ENCODE measurements at regions not wholly inside any gene's neighbourhood (a gene's known extent, or its start where the extent isn't known, plus 50 kb on each side); places are given as distances from the start of the nearest gene placed in this dataset.
"Not testable (repeated sequence)": the region's sequence is repeated elsewhere in the genome, so short reads cannot be mapped to it uniquely, and the experiment has no call there.

DNA sequence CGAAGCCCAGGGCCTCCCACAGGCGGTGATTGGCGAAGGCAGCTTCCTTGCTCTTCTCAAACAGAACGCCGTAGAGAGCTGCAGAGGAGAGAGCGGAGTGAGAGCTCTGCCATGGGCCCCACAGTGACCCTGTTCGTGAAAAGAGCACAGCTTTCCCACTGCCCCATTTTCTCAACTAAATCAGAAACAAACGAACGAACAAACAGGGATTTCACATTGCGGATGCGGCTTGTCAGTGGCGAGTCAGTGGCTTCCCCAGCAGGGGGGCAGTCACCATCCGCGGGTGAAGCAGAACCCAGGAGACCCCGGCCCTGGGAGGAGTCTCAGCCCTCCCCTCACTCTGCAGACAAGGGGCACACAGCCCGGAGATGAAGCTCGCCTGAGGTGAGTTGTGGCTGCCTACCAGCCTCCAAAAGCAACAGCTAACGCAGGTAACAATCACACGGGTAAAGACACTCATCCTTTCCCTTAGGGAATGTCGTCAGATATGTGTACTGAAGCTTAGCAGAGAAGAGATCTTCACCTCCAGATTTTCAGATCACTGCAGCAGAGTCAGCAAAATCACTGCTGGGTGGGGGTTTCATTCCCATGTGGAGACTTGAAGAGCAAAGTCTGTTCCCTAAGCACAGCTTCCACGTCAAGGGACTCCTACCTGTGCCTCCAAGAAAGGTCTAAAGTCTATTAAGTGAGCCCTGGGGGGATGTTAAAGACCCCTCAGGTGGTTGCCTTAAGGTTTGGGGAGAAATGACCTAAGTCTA is 51.2 kb upstream of the GPR31 start:
- DNase-seq (ENCODE audit: low read depth, low spot score) = no peak
- in situ Hi-C loops (cut with HindIII; ENCODE audit: low pct_unique_long_range_greater_than_20kb, low sequenced_read_pairs) = no loop called here

DNA sequence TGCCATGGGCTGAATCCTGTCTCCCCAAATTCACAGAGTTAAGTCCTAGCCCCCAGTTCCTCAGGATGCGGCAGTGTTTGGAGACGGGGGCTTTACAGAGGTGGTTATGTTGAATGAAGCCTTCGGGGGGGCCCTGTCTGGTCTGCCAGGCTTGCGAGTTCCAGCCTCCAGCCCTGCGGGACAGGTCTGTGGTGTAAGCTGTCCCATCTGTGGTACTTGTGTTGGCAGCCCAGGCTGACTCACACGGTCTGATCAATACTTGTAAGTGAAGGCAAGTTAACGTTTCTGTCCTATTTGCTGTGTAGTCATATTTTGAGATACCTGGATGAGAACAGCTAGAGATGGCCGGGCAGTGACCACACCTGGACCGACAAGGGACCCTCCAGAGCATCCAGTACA is 51.8 kb upstream of the GPR31 start:
- DNase-seq (ENCODE audit: low read depth, low spot score) = no peak
- in situ Hi-C loops (cut with HindIII; ENCODE audit: low pct_unique_long_range_greater_than_20kb, low sequenced_read_pairs) = no loop called here

DNA sequence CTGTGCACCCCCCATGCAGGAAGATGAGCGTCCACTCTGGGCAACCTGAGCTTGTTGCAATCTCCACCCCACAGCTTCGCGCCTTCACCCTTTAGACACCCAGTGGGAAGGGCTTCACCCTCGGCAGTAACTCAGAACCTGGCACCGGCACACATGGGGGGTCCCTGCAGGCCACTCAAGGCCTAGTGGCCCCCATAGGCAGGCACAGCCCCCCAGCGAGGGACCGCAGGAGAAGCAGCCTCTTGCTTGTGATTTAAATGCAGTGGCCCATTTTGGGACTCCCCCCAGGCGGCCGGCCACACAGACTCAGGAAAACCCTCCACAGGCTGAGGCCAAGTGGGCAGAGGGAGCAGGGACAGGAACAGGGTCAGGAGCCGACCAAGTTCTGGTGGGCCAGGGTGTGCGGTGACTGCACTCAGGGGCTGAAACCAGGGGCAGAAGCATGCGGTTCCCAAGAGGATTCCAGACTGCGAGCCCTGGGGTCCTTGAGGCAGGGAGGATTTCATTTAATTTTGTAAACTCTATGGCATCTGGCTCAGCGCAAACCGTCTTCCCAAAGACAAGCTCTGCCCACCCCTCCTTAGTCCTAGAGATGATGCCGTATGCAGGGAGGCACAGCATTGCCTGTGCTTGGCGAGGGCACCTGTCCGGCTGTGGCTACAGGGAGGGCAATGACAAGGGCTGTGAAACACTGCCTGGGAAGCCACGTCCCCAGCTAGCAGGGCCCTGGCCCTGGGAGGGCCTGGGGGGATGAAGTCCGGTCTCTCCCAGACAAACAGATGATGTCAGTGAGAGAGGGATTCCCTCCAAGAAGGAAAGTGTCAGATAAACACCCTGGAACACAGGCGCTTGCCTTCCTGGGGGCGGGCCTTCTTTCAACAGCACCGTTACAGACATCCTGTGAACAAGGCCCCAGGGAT is 52.9 kb upstream of the GPR31 start:
- in situ Hi-C loops (cut with HindIII; ENCODE audit: low pct_unique_long_range_greater_than_20kb, low sequenced_read_pairs) = no loop called here
- no peak for DNase-seq (ENCODE audit: low read depth, low spot score)

DNA sequence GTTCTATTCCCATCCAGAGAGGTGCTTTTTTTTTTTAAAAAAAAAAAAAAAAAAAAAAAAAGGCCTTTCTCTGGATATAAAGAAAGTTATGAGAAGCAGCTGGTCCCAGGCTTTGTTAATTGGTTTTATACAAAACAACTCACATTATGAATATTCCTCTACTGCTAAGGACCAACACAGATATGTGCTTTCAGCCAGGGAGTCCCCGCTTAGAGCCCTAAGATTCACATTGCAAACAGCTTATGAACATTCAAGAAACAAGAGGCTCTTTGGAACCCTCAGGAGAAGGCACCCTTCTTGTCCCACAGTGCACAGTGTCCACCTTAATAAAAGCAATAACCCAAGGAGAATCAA is 53.5 kb upstream of the GPR31 start:
- DNase-seq (ENCODE audit: low read depth, low spot score) = no peak
- in situ Hi-C loops (cut with HindIII; ENCODE audit: low pct_unique_long_range_greater_than_20kb, low sequenced_read_pairs) = no loop called here

DNA sequence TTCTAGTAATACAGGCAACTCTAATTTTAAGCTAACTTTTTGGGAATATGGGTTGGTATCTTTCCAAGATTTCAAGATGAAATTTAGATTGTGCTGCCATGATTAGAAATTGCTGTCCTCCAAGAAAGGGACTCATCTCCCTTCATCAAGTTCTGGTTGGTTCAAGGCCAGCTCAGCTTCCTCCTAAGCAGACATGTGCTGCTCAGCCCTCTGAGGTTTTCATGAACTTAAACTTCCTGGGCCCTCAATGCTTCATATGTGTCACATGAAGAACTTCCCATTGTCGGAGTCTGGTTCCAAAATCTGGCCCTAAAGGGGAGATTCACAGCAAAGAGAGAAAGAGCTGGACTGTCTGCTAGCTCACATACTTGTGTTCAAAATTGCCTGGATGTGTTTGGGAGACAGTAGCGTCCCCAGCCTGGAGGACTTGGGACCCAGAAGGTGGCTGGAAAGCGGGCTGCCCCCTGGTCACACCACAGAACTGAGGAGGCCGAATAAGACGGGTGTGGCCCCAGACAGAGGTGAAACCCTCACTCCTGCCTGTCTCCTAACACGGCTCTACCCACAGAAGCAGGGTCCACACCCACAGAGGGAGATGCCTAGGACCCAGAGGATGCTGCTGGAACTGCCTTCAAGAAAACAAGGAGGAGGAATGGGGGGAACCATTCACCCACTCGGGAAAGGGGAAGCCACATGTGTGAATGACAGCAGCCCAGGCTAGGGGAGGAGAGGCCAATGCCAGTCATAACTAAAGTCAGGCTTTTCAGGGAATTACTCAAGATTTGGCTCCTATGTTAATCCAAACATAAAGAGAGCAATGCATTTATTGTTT is 54.3 kb upstream of the GPR31 start:
- DNase-seq (ENCODE audit: low read depth, low spot score) = no peak
- in situ Hi-C loops (cut with HindIII; ENCODE audit: low pct_unique_long_range_greater_than_20kb, low sequenced_read_pairs) = no loop called here

DNA sequence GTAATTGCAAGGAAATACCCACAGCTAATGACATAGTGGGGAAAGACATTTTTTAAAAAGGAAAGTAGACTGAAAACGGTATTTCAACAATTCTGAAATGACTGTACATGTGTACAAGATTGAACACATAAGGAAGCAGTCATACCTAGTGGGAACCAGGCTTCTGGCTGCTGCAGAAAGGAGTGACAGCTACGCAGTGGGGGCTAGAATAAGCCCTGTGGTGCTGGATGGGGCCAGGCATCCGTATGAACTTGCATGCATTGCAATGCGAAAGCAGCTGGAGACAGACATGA is 54.9 kb upstream of the GPR31 start:
- in situ Hi-C loops (cut with HindIII; ENCODE audit: low pct_unique_long_range_greater_than_20kb, low sequenced_read_pairs) = no loop called here
- no peak for DNase-seq (ENCODE audit: low read depth, low spot score)

DNA sequence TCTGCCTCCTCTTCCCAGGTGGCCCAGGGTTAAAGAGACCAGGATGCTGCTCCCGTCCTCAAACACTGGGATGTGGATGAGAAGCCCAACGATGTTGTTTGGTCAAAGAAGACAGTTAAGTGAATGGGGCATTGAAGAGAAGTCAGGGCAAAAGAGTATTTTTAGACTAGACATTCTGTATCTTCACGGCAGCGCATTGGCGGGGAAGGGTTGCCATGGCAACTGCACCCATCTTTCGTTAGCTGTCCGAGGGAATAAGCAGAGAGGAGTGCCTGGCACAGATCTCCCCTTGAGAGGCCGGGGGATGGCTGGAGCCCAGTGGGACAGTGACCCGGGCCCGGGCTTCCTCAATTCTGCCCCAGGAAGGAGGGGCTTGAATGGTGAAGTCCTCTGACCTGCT is 56.4 kb upstream of the GPR31 start:
- in situ Hi-C loops (cut with HindIII; ENCODE audit: low pct_unique_long_range_greater_than_20kb, low sequenced_read_pairs) = no loop called here
- no peak for DNase-seq (ENCODE audit: low read depth, low spot score)

DNA sequence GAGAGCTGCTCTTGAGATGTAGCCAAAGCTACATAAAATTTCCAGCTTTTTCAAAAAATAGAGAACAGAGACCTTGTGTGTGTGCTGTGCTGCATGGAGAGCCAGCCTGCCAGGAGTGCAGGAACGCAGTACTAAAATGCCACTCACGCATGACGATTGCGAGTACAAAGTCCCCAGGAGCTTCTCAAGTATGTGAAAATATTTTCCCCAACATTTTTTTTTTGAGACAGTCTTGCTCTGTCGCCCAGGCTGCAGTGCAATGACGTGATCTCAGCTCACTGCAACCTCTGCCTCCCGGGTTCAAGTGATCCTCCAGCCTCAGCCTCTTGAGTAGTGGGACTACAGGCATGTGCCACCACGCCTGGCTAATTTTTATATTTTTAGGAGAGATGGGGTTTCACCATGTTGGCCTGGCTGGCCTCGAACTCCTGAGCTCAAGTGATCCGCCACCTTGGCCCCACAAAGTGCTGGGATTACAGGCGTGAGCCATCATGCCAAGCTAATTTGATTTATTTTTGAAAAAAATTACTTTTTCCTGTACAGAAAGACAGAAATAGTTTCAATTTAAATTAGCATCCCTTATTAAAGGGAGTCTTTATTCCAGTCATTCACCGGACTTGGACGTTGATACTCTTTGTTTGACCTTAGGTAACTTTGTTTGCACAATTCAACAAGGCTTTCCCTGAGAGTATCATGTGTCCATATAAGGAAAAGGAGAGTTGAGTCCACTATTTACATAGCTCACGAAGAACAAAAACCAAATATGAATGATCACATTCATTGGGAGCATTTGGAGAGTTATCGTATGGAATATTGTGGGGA is 57.9 kb upstream of the GPR31 start:
- in situ Hi-C loops (cut with HindIII; ENCODE audit: low pct_unique_long_range_greater_than_20kb, low sequenced_read_pairs); DNase-seq (ENCODE audit: low read depth, low spot score): not testable (repeated sequence)

DNA sequence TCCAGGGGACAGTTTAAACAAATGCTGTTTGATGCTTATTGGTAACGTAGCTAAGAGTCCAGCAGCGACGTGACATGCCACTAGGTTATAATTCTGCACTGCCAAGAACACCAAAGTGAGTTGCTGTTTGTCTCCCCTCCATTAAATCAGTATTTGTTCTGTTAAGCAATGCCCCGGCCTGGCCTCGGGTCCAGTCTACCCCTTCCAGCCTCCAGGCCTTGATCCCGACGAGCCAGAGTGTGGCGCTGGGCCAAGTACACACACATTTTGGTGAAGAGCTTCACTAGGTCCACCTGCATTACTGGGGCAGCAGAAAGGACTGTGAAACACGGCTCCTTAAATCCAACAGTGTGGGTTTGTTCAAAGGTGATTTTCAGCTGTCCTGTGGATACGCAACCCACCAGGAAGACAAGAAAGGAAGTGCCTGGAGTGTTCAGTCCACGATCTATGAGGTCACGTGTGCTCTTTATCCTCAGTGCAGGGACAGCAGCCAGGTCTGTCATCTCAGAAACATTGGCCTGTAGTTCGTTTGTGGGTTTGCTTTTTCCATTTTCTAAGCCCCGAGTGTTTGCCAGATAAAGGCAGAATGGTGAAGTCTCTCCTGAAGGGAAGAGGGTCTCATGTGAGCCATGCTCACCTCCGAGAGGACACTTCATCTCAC is 58.7 kb upstream of the GPR31 start:
- DNase-seq (ENCODE audit: low read depth, low spot score); in situ Hi-C loops (cut with HindIII; ENCODE audit: low pct_unique_long_range_greater_than_20kb, low sequenced_read_pairs): not testable (repeated sequence)

DNA sequence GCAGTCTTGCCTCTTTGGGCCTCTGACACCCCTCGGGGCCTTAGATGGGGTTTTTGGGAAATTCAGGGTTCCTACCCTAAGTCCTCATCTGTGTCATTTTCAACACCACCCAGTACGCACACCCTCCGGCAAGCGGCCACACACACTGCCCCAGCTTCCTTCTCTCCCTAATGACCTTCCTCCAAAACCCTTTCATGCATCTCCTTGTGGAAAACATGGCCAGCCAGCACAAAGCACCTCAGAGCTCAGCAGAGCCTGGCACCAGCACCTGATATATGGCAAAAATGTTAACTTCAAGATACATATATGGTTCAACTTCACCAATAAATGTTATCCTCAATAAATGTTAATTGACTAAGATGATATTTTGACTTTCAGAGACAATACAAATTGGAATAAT is 59.3 kb upstream of the GPR31 start:
- DNase-seq (ENCODE audit: low read depth, low spot score); in situ Hi-C loops (cut with HindIII; ENCODE audit: low pct_unique_long_range_greater_than_20kb, low sequenced_read_pairs): not testable (repeated sequence)

DNA sequence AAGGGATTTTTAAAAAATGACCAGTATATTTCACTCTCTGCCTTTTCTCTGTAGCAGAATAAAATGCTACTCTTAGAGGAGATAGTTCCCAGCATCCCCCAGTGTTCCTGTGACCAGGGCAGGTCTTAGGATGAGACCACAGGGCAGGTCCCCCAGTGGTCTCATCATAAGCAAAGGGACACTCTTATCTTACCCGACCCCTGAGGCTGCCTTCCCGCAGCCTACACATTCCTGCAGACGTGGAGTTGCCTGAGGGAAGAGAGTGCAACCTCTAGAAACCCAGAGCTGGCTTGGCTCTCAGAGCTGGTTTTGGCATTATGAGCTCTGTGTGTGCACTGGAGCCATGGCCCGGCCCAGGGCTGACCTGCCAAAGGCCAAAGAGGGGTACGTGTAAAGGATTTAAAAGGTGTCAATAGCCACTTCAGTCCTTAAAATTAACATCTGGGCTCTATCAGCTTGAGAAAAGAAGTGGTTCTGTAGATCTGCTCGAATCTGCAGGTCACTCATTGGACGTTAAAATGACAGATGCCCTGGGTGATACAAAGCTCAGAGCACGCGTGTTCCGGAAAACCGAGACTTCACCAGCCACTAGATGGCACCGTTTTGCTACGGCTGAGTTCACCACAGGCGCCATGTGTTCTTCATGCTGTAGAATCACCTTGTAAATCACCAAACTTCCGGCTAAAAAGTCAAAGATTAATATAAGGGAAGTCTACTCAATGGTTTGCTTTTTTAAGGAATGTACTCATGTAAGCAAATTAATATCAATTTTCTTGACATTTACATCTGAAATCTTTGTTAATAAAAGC is 60.4 kb upstream of the GPR31 start:
- DNase-seq (ENCODE audit: low read depth, low spot score) = peak; percentile 32
- in situ Hi-C loops (cut with HindIII; ENCODE audit: low pct_unique_long_range_greater_than_20kb, low sequenced_read_pairs) = not testable (repeated sequence)

DNA sequence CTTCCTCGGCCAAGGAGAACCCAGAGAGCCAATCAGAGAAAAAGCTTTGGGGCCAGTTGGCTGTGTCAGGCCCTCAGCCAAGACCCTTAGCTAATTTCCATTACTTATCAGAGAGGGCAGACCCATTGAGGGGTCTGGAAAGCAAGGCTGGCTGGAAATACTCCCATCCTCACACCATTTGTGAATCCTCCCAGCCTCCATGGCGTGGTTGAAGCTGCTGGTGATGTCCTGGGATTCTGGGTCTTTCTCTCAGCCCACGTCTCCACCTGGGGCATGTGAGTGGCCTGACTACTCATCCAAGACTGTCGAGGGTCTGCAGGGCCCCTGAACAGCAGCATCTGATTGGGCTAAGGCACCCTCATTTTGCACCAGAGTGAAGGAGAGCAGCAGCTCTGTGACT is 61.3 kb upstream of the GPR31 start:
- in situ Hi-C loops (cut with HindIII; ENCODE audit: low pct_unique_long_range_greater_than_20kb, low sequenced_read_pairs) = not testable (repeated sequence)

DNA sequence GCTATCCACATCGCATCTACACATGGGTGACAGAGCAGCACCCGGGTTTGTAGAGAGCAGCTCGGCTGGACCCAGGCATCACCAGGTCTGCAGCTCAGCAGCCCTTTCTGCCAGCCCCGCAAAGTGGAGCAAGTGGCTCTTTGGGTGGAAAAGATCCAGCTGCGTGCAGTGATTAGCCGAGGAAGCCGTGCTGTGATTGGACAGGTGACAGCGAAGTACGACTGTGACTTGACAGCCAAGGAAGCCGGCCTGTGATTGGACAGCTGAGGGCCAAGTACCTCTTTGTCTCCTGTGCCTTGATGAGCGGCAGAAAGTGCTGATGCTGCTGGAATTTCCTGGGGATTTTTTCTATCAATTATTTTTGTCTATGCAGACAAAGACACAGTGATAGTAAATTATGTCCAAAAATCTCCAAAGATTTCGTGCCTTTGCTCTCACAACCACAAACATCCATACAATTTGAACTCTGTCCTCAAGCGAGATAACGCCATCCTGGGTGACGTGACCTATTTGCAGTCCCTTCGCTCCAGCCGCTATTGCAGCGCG is 62.3 kb upstream of the GPR31 start:
- in situ Hi-C loops (cut with HindIII; ENCODE audit: low pct_unique_long_range_greater_than_20kb, low sequenced_read_pairs) = no loop called here
- no peak for DNase-seq (ENCODE audit: low read depth, low spot score)

More for the DNA sequence above, 61.3 kb upstream of the GPR31 start:
- not testable (repeated sequence) for DNase-seq (ENCODE audit: low read depth, low spot score)

DNA sequence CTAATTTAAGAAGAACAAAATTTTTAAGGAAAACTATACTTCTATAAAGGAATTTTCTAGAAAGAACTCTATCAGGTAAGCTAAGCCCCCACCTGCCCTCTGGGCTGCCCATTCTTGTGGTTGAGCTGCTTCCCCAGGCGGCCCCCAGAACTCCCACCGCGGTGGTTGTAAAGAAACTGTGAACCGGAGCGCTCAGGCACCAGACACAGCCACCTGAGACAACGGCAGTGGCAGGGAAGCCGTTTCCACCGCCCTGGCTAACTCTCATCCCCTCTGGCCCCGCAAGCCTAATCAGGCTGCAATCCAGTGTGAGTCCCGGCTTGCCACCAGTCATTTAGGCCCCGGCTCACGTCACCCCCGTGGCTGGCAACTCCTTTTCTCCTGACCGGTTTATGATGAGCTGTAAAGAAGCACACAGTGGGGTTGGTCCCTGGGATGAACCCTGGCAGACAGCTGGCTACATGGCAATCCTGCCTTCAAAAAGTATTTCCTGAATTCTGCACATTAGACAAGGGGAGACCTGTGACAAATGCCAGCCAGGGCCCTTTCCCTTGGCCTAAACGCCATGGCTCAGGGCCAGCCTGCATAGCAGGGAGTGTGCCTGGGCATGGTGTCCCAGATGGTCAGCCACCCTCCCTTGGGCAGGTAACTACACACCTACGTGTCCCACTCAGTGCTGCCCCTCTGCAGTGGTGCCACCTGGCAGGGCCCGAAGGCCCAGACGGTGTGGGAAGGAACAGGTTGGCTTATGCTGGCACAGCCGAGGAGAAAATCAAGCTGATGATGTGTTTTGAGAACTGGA is 63.8 kb upstream of the GPR31 start:
- DNase-seq (ENCODE audit: low read depth, low spot score) = no peak
- in situ Hi-C loops (cut with HindIII; ENCODE audit: low pct_unique_long_range_greater_than_20kb, low sequenced_read_pairs) = no loop called here

Data from SK-MEL-5 (cell line).